ENCODE measurements at regions not wholly inside any gene's neighbourhood (a gene's known extent, or its start where the extent isn't known, plus 50 kb on each side); places are given as distances from the start of the nearest gene placed in this dataset.

DNA sequence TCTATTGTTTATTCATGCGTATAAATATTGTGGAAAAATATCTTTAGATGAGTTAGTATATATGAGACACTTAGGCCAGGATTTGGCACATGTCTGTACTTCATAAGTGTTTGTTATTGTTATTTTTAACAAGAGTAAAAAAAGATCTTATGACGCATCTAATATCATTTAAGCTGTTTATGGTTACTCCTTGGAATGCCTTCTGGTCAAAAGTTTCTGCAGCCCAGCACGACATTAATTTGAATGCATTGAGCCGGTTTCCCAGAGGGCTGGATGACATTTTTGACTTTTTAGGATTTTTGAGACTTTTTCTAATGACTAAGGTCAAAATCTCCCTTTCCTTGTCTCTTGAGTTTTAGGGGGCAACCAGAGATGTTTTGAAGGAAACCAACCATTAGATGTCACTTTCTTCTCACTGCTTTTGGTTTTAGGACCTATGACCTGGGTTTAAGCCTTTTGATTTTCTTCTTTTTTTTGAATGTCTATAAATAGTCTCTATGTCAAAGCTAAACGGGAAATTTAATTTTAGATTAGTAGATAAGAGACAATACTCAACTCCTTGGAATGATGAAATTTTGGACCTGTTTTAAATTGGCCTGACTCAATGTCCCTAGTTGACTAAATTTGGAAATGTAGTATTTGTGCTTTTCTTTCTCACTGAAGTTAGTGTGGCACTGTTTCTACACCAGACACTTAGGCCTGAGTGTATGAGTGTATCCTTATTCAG is 215.5 kb downstream of the AEBP2 start (continued):
- TF ChIP-seq POLR2H (tag; IDR thresholded peaks at IDR 0.05; ENCODE audit: low read depth), result no peak

GRCh38 chr12:19657118-19657731 is 217.9 kb downstream of the AEBP2 start:
- CTCF ChIA-PET (ENCODE audit: low intra/inter-chr PET ratio), result no interaction called here
- no peaks in the 10 kb centered on the region for H3K27me3 ChIP-seq (ENCODE audit: control insufficient read depth in 2 of 2, insufficient read depth in 2 of 2, low read length in 2 of 2)
- no peak overlapping the region for H3K4me3 ChIP-seq
- ATAC-seq (no peak), FAIRE-seq (no peak), DNase-seq (ENCODE audit: extremely low read depth in 1 of 4, low spot score in 3 of 4) (no peak)
- H3K4me2 ChIP-seq (ENCODE audit: insufficient read depth, low read length), result no peak overlapping the region
- in situ Hi-C loops (cut with MboI), result no loop called here
- no peaks in the 10 kb centered on the region for H3K9me1 ChIP-seq (ENCODE audit: control insufficient read depth, insufficient read depth, low read length)
- no peaks in the 10 kb centered on the region for H3K4me1 ChIP-seq (replicated peaks in 1 of 2; ENCODE audit: control insufficient read depth in 2 of 2, insufficient read depth in 2 of 2, low read length in 2 of 2)
- POLR2A ChIA-PET, result no interaction called here
- WGBS (ENCODE audit: insufficient coverage, low coverage, missing lambda C conversion rate), result 0% methylated on average over 3 of the region's 3 CpGs
- H3K9ac ChIP-seq (ENCODE audit: insufficient read depth in 1 of 2, low read depth in 2 of 2, low read length in 2 of 2), result no peak overlapping the region
- H3K36me3 ChIP-seq (ENCODE audit: control insufficient read depth, insufficient read depth, low read length), result no peaks in the 10 kb centered on the region
- H2AFZ ChIP-seq (ENCODE audit: low read depth, low read length), result no peak overlapping the region
- TF ChIP-seq NBN (IDR thresholded peaks at IDR 0.05; ENCODE audit: low read depth) (no peak), SIN3A (IDR thresholded peaks at IDR 0.05; ENCODE audit: borderline replicate concordance in 2 of 2, control insufficient read depth in 1 of 2, low read depth in 2 of 2, low read length in 2 of 2) (no peak), ZFX (CRISPR knock-in tag; IDR thresholded peaks at IDR 0.05) (no peak), ZNF77 (CRISPR knock-in tag; IDR thresholded peaks at IDR 0.05) (no peak), SMARCA4 (IDR thresholded peaks at IDR 0.05) (no peak), ERF (CRISPR knock-in tag; IDR thresholded peaks at IDR 0.05) (no peak), SIX5 (IDR thresholded peaks at IDR 0.05; ENCODE audit: borderline replicate concordance in 1 of 2, insufficient read depth in 1 of 2, low read depth in 1 of 2, low read length in 2 of 2) (no peak)
- TF ChIP-seq, protein P1, sequence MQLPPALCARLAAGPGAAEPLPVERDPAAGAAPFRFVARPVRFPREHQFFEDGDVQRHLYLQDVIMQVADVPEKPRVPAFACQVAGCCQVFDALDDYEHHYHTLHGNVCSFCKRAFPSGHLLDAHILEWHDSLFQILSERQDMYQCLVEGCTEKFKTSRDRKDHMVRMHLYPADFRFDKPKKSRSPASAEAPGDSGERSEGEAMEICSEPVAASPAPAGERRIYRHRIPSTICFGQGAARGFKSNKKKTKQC (CRISPR knock-in tag; IDR thresholded peaks at IDR 0.05), result no peak
- H3K79me2 ChIP-seq (ENCODE audit: control insufficient read depth, insufficient read depth, low read length), result no peaks in the 10 kb centered on the region
- BruUV-seq (replicated peaks), result no TSS peak
- H4K20me1 ChIP-seq (replicated peaks; ENCODE audit: control insufficient read depth, insufficient read depth, low read length), result no peaks in the 10 kb centered on the region
- H3K27ac ChIP-seq (ENCODE audit: extremely low read depth, low read depth, low read length), result no peak overlapping the region
- intact Hi-C loops (cut with micrococcal nuclease), result no loop called here
- no peaks in the 10 kb centered on the region for H3K9me3 ChIP-seq (replicated peaks; ENCODE audit: control insufficient read depth, insufficient read depth, low read depth, low read length)

All from K562 (cell line).